Right hindlimb (tissue), 1 donor: ENCODE measurements at regions not wholly inside any gene's neighbourhood (a gene's known extent, or its start where the extent isn't known, plus 50 kb on each side); places are given as distances from the start of the nearest gene placed in this dataset.
A peak's percentile ranks its signal among the peaks of the same experiment; 100 is the strongest.

Experiments
- DNase-seq: peaks from one replicate; pipeline ENCODE4 v3.0.0-alpha.2; 2018

DNA sequence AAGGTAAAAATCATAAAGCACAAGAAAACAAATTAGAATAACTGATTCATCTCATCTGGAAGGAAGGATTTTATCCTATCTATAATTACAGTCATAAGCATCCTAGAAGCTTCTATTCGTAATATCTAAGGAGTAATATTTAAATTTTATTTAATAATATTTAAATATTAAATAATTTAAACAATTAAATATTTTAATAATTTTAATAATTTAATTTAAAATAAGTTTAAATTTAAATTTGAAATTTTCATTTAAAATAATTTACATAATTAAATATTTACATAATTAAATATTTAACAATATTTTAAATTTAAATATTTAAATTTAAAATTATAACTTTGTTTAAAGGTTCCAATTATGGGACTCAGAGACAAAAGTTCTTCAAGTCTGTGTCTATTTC, 127.5 kb upstream of the GK2 start:
- no peak for DNase-seq

DNA sequence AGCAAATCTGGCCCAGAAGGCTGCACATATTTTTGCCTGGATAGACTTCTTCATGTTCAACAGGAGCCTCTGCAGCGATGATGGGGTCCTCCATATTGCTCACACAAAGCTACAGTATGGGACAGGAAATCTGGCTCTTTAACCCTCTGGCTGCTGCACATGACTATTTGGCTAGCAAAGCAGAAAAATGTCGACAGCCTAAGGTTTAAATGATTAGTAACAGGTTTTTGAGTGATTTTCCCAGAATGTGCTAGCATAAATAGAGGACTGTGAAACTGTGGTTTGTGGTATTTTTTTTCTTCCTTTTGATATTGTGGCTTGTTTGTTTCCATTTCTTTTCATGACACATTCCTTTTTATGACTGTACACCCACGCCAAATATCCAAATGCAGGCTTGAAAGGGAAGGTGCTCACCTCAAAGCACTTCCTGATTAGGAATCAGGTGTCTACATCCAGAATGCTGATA, 120.2 kb upstream of the GK2 start:
- no peak for DNase-seq

DNA sequence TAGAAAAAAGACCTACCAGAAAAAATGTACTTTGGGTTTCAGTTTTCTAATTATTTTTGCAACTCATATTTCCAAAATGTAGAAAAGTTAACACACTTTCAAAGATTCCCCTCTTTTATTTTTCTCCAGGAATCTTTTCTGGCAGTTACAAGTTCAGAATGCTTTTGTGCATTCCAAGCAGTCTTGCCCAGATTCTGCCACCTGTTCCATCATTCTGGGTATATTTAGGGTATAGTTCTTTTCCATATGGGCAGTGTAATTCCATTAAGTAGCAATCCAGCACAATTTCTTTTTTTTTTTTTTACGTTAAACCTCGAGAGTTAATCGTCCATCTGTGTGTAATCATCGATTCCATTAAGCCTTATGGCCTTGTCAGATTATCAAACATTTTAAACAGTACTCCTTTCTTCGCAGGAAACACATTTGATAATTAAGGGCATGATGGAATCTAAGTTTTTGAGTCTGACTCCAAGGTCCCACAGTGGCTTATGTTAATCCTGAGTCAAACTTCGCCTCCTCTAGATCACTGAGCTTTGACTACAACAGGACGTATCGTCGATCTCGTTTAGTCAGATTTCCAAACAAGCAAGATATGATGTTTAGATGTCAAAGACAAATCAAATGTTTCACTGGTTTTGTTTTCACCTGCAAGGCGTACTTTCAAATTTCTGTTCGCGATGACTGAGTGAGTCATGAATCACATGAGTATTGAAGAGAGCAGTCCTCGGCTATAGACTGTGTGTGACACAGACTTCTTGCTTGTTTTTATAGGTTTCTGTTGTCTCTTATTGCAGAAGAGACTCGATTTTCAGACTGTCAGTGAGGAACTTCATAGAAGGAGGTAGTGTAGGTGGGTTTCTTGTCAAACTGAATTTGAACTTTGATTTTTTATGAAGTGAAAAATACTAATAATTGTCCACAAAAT, 118.9 kb upstream of the GK2 start:
- DNase-seq, result peak; percentile 16

DNA sequence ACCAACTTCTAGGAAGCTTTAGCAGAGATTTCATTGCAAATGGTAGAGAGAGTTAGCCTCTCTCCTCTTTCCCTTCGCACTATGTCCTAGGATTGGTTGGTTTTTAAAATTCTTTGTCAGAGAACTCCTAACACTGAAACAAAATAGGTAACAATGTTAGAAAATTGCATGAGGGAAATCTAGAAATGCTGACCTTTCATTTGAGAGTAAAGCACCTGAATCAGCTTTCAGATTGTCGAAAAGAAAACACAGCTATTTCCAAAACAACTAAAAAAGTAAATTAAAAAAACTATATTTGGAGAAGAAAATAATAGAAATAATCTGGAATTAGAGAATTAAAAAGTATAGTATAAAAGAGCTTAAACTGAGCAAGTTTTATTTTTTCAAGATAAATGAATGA, 108.1 kb upstream of the GK2 start:
- DNase-seq, result no peak

DNA sequence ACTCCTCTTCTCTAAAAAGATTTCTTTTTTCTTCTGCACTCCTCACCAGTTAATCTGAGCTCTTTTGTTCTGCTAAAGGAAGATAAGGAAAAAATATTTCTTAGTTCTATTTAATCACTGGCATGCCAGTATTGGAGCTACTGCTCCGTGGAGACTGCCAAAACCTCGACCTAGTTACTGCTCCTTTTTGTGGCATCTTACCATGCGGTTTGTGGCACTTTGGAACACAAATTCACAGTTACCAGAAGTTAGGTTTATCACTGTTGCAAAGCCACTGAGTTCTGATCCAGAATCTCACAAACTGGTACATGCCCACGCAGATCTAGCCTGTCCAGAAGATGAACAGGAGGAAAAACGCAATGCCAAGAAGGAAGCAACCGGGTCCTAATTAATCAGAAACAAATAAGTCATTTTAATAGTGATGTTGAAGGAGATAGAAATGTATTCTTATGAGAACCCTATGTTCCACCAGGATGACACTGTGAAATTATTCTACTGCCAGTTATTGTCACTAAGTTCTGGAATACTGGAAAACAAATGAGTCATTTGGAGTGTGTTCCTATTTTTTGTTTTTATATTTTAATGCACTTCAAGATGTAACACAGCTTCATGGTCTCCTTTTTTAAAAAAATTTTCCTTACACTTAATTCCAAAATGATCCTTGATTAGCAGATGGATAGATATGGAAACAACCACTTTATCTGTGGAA, 106.7 kb upstream of the GK2 start:
- no peak for DNase-seq

DNA sequence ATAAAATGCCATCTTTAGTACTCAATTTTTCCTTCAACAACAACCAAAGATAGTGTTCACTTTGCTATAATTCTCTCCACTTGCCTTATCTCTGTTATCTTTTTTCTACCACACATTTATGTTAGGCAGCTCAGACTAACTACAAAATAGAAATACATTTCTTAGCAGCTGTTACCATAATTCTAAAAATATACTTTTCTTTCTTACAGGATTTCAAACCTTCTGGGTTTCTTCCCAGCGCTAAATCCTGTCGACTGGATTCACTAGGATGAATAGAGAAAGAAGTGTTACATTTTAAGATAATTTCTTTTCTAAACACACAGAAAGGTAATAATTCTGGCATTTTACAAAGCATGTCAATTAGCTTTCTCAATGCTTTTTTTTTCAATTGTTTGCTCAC, 105.5 kb upstream of the GK2 start:
- DNase-seq, result no peak

DNA sequence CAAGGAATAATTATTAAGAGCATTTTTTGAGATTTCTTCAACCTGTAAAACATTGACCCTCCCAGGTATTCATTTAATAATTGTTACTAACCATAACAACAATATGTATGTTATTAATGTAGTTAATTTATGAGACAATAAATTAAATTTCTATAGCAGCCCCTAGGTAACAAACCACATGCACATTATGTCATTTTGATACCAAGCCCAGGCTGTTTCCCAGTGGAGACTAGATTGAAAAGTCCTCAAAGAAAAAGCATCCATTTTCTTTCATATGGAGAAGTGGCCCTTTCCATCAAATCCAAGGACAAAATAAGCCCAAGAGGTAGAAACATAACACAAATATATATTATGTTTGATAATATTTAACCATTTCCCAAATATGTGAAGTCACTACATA, 104.3 kb upstream of the GK2 start:
- DNase-seq, result peak; percentile 17

DNA sequence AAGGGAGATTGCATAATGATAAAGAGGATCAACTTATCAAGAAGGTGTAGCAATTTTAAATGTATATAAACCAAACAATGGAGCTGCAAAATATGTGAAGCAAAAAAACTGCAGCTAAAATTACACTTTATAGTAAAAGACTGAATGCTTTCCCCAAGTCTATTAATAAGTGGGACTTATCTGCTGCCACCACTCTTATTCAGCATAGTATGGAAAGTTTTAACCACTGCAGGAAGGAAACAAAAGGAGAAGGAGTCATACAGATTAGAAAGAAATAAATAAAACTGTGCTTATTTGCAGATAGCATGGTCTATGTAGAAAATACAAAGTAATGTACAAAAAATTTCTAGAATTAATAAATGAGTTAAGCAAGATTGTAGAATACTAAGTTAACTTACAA, 94.1 kb upstream of the GK2 start:
- DNase-seq, result no peak

DNA sequence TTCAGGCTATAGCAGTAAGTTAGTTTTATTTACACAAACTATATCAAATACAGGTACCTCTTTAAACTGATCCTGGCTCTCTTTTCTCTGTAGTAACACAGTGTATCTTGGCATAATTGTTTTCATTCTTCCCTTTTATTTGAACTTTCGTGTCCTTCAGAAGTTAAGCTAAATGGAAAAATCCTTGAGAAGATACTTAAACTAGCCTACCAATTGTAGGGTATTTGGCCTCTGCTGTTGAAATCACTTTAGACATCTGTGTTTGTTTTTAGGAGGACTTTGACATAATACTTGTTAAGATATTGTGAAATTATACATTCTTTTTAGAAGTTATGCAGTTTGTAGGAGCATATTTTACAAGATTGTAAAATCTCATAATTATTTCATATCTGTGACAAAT, 90.3 kb upstream of the GK2 start:
- DNase-seq, result no peak

DNA sequence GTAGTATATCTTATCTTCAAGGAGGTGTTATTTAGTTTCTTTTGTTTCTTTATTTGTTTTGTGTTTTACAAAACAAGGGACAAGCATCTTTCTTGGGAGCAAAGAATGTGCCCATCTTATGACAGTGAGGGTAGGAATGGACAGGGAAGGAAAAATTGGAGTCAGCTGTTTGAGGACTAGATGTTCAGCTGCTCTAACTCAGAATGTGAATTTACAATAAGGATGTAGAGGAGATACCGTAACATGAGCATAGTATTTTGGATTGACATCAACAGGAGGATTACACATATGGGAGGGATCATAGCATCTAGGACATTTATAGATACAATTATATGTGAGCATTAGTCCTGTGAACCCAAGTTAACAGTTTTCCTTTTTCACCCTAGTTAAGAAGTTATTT, 89.0 kb upstream of the GK2 start:
- no peak for DNase-seq

DNA sequence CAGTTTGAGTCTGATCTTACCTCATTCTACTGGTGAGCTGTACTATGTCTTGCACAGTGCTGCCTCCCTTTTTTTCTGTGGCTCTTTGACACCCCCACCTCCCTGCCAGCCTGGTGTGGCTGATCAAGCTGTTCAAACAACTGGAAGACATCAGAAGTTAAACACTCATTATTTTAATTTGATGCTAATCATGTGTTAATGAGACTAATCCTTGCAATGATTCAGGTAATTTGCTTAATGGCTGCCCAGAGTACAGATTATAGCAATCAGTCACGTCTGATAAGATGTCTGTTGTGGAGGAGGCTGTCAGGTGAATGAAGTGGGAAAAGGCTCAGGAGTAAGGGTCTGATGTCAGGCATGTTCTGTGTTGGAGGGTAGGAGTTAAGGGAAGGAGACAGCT, 87.4 kb upstream of the GK2 start:
- no peak for DNase-seq

DNA sequence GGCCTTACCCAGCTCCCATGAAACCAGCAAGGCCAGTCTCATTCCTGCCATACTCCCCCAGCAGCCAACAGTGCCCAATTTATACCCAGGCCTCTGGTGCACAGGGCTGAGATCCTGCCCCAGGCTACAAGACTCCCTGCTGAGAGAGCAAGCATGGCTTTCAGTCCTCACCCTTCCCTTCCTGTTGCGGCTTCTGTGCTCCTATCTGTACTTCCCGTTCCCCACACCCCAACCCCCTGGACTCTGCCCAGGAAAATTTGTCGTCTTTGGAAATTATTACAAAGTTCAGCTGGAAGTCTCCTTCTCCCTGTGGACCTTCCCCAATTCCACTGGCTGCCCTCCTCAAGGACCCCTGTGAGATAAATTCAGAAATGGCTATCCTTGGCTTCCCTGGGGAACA, 84.1 kb upstream of the GK2 start:
- peak; percentile 21 for DNase-seq

DNA sequence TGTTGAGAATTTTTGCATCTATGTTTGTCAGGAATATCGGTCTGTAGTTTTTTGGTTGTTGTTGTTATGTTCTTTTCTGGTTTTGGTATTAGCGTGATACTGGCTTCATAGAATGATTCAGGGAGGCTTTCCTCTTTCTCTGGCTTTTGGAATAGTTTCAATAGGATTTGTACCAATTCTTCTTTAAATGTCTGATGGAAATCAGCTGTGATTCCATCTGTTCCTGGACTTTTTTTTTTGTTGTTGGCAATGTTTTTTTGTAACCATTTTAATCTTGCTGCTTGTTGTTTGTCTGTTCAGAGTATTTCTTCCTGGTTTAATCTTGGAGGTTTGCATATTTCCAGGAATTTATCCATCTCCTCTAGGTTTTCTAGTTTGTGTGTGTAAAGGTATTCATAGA, 81.5 kb upstream of the GK2 start:
- no peak for DNase-seq

DNA sequence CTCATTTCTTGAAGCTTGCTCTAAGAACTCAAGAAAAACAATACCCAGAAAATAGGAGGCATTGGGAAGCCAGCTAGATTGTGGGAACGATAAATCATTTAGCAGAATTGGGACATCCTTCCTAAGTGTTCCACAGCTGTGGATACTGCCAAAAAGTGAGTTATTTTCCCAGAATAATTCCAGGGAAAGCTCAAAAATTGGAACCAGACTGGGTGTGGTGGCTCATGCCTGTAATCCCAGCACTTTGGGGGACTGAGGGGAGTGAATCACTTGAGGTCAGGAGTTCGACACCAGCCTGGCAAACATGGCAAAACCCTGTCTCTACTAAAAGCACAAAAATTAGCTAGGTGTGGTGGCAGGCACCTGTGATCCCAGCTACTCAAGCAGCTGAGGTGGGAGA, 68.2 kb upstream of the GK2 start:
- no peak for DNase-seq

DNA sequence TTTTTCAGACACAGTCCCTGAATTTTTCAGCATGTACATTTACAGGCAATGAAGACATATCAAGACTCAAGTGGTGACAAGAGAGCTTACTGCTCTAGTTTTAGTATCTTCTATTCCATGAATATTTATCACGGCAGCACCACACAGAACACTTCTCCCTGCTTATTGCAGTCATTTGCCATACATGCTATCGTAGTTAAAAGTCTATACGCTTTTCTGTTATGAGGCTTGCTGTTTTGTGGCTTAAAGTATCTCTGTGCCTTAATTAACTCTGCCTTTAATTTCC, 65.4 kb upstream of the GK2 start:
- no peak for DNase-seq

DNA sequence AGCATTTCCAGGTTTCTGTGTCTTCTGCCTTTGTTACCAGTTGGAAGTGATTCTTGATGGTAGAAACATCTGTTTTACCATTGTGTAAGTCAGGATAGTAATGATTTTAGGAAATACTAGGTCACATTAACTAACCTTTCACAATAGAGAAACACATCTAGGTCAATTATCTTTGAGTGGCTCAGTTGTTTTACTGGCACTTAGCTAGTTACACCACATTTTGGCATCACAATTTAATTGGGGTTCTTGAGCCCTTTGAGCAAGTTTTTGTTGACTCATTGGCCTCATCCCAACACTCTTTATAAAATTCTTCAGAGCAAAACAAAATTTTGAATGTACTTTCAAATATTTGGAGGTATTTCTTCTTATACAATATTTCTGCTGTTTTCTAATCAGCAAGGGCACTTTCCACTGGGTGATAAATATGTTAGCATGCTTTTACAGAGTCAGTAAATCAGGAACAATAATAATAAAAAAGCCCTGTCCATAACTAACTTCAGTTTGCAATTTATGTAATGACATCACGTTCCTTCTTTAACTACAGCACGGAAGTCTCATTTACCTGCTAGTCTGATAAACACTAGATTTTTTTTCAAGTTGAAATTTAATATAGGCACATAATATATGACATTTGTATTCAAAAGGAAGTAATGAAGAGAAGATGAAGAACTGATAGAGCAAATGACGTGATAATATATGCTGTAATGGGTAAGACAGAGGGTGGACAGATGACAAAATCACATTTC, 64.8 kb upstream of the GK2 start:
- DNase-seq, result no peak

DNA sequence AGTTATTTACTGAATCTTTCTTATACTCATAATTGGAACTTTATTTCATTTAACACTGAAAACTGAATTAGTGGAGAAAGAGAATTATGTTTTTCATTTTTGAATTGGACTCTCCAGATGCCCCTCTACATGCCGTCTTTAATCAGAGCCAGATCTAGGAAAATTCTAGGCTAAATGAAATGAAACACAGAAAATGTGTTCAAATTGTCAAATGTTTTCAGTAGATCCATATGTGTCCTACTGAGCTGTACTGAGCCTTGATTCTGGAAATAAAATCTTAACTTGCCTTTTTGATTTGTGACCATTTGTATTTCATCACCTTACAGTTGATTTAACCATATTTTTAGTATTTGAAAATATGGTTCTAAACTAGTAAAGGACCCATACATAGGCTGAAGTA, 64.0 kb upstream of the GK2 start:
- DNase-seq, result no peak

DNA sequence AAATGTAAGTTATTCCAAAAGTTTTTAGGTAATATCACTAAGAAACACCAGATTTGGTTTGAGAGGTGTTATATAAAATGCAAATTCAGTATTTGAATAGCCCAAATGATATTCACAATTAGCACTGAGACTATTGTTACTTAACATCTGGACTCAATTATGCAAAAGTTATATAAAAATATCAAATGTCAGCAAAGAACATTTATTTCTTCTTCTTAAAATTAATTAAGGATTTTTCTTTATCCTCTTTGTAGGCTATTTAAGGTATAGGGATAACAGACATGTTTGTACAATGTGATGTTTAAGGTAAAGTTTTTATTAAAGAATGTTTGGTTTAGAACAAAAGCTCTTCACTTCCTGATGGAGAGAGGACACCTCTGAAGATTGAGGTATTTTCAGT, 63.3 kb upstream of the GK2 start:
- DNase-seq, result no peak

DNA sequence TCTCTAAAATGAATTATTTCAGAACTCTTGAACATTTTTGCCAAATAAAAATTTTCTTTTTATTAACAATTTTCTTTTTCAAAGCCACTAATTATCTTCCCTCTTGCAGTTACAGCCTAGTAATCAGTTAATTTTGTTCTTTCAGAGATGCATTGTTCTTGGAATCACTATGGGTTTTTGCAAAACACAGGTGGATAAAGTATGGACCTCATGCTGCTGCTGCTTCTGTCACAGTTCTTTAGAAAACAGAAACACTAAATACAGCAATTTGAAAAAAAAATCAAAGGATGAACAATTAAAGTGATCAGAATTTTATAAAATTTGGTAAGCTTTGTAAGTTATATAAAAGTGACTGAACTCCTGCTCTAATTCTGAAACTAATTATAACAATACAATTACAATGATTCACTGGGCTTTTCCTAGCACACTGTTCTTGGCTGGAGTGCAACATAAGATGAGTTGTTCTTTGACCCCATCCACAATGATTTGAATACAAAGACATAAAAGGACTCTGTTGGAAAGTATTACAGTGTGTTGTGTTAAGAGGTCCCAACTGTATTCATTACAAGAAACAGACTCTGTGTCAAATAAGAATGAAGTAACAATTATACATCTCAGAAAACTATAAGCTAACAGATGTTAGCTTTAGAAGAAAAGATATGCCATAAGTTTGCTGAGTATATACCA, 59.4 kb upstream of the GK2 start:
- DNase-seq, result no peak

DNA sequence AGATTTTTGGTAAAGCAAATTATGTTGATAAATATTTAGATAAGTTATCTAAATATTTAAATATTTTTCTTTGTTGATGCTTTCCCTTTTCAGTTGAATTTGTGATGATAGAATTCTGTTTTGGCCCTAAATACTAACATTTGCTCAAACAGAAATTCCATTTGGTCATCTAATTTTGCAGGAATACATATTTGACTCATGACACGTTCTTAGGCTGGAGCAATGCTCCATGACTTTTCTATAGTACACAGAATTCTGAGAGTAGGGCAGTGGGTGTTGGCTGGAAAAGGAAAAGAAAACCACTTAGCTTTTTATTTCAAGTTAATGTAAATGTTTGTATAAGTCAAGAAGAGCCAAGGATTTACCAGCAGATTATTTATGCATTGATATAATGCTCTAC, 58.6 kb upstream of the GK2 start:
- DNase-seq, result no peak
